OCI-LY7 (cell line): ENCODE measurements at regions not wholly inside any gene's neighbourhood (a gene's known extent, or its start where the extent isn't known, plus 50 kb on each side); places are given as distances from the start of the nearest gene placed in this dataset.

Source experiments
- BruUV-seq: library from RNA; stranded (reverse); fragments of 400-500 nt; replicated peaks from 2 replicates; lab custom pipeline; 2021; lab: Mats Ljungman, UMichigan
- CTCF ChIA-PET: fragments of 300-600 bp; sonication (Branson Sonifier 250); formaldehyde crosslinking; loops from one replicate; lab custom pipeline; 2022; ENCODE audit warnings: antibody characterized with exemption; ENCODE audit not compliant: unreplicated experiment; lab: Charles Lee
- POLR2A ChIA-PET: fragments of 300-600 bp; sonication (Branson Sonifier 250); formaldehyde crosslinking; loops from one replicate; lab custom pipeline; 2022; ENCODE audit warnings: antibody characterized with exemption; lab: Charles Lee
- DNase-seq: peaks from one replicate; pipeline ENCODE4 v3.0.0-alpha.2; 2015; ENCODE audit warnings: low spot score
- H2AFZ ChIP-seq: fragments of 200-600 bp; sonication (generic), shearing (Covaris generic); 2 replicates; pipeline ENCODE4 v1.6.1; 2014; ENCODE audit warnings: mild to moderate bottlenecking, antibody characterized with exemption, low read length, moderate library complexity
- H3K27ac ChIP-seq: fragments of 200-600 bp; sonication (generic); 2 replicates; pipeline ENCODE4 v1.5.1; 2014; ENCODE audit warnings: mixed run types, low read depth, mild to moderate bottlenecking, moderate library complexity, low read length, inconsistent platforms; ENCODE audit not compliant: poor library complexity, severe bottlenecking
- H3K36me3 ChIP-seq: fragments of 200-600 bp; sonication (generic); 2 replicates; pipeline ENCODE4 v1.6.1; 2014; ENCODE audit warnings: mild to moderate bottlenecking, antibody characterized with exemption, low read length, moderate library complexity, mixed read lengths; ENCODE audit not compliant: insufficient read depth
- H3K4me1 ChIP-seq: fragments of 200-600 bp; sonication (generic); 2 replicates; pipeline ENCODE4 v1.5.1; 2014; ENCODE audit warnings: mild to moderate bottlenecking, low read length; ENCODE audit not compliant: insufficient read depth, poor library complexity, severe bottlenecking
- H3K4me2 ChIP-seq: fragments of 200-600 bp; sonication (generic); 2 replicates; pipeline ENCODE4 v1.6.1; 2014; ENCODE audit warnings: mild to moderate bottlenecking, low read length
- H3K4me3 ChIP-seq: fragments of 200-600 bp; sonication (generic); 2 replicates; pipeline ENCODE4 v1.5.1; 2014; ENCODE audit warnings: mild to moderate bottlenecking, low read depth, low read length; ENCODE audit not compliant: poor library complexity, severe bottlenecking
- H3K79me2 ChIP-seq: fragments of 200-600 bp; sonication (generic); 2 replicates; pipeline ENCODE4 v1.6.1; 2016; ENCODE audit warnings: low read depth, mild to moderate bottlenecking, low read length, moderate library complexity, mixed read lengths; ENCODE audit not compliant: insufficient read depth
- H3K9me2 ChIP-seq: fragments of 200-600 bp; sonication (generic); 2 replicates; pipeline ENCODE4 v1.6.1; 2016; ENCODE audit warnings: mild to moderate bottlenecking, low read length, mixed read lengths; ENCODE audit not compliant: insufficient read depth
- H3K9me3 ChIP-seq: fragments of 200-600 bp; sonication (generic); 2 replicates; pipeline ENCODE4 v1.6.1; 2014; ENCODE audit warnings: mild to moderate bottlenecking, mixed run types, low read length, mixed read lengths
- H4K20me1 ChIP-seq: fragments of 200-600 bp; sonication (generic); 2 replicates; pipeline ENCODE4 v1.6.1; 2014; ENCODE audit warnings: mild to moderate bottlenecking, antibody characterized with exemption, low read length, moderate library complexity, mixed read lengths; ENCODE audit not compliant: insufficient read depth
- CTCF ChIP-seq: fragments of 200-600 bp; sonication (generic); conservative IDR thresholded peaks from 2 replicates; pipeline ENCODE4 v1.5.1; 2014; ENCODE audit warnings: mild to moderate bottlenecking, antibody characterized with exemption, low read length, moderate library complexity, mixed read lengths
- EZH2phosphoT487 ChIP-seq: fragments of 200-600 bp; sonication (generic); IDR thresholded peaks from 2 replicates; pipeline ENCODE4 v1.6.1; 2018; ENCODE audit warnings: low read depth, borderline replicate concordance, mild to moderate bottlenecking, mixed run types, antibody characterized with exemption, low read length, moderate library complexity, mixed read lengths
- intact Hi-C: fragments of 100-400 bp; cut with micrococcal nuclease; formaldehyde crosslinking; loops from one replicate; pipeline ENCODE4 v1.10.0; 2022; ENCODE audit not compliant: unreplicated experiment

GRCh38 chr1:110785612-110786011, 87.3 kb upstream of the CD53 start:
- Histone ChIP-seq H3K79me2 (no peaks in the 10 kb centered on the region), H3K36me3 (no peaks in the 10 kb centered on the region; the same call in 1 of the 2 replicates), H3K4me1 (peaks cover 30% of the 10 kb centered on the region), H3K27ac (no peak overlapping the region), H3K9me3 (peaks cover 13% of the 10 kb centered on the region; the same call in 1 of the 2 replicates), H2AFZ (no peak overlapping the region; the same call in 1 of the 2 replicates), H4K20me1 (no peaks in the 10 kb centered on the region), H3K9me2 (no peaks in the 10 kb centered on the region), H3K4me3 (no peak overlapping the region), H3K4me2 (0 out of 2 replicates have a peak overlapping the region, but pooled peaks have one; percentile 65)
- CTCF ChIA-PET, result interaction anchor here (1.5 kb wide), 1 partner anchor 290 kb away, joined by 5 read pairs; no protein-coding TSS in a partner anchor
- DNase-seq, result no peak
- POLR2A ChIA-PET, result interaction anchor here (0.7 to 1.9 kb wide), 4 partner anchors 10 to 436 kb away, joined by 3 to 8 read pairs (median 4); no protein-coding TSS in a partner anchor
- TF ChIP-seq CTCF (no peak), EZH2phosphoT487 (no peak)
- intact Hi-C loops, result loop anchor here (2.0 to 10.0 kb wide), 3 partner anchors 87 to 581 kb away; partner anchors contain the start of gene CD53
- no TSS peak for BruUV-seq

GRCh38 chr1:110785055-110785454, 87.9 kb upstream of the CD53 start:
- Histone ChIP-seq H3K36me3 (no peaks in the 10 kb centered on the region; the same call in 1 of the 2 replicates), H3K79me2 (no peaks in the 10 kb centered on the region), H3K4me3 (no peak overlapping the region), H3K9me2 (no peaks in the 10 kb centered on the region), H4K20me1 (no peaks in the 10 kb centered on the region), H3K4me2 (no peak overlapping the region), H2AFZ (no peak overlapping the region), H3K4me1 (peaks cover 30% of the 10 kb centered on the region), H3K9me3 (peaks cover 13% of the 10 kb centered on the region; the same call in 1 of the 2 replicates), H3K27ac (no peak overlapping the region)
- DNase-seq, result no peak
- TF ChIP-seq CTCF (no peak), EZH2phosphoT487 (no peak)
- intact Hi-C loops, result loop anchor here (5.0 to 10.0 kb wide), 2 partner anchors 437 to 580 kb away; no protein-coding TSS in a partner anchor
- BruUV-seq, result no TSS peak
- CTCF ChIA-PET, result interaction anchor here (0.6 to 1.4 kb wide), 2 partner anchors 165 to 289 kb away, joined by 3 read pairs; no protein-coding TSS in a partner anchor
- POLR2A ChIA-PET, result interaction anchor here (0.7 to 1.1 kb wide), 6 partner anchors 11 to 257 kb away, joined by 3 to 4 read pairs (median 3); no protein-coding TSS in a partner anchor
